PFSK-1 (cell line): ENCODE measurements at regions not wholly inside any gene's neighbourhood (a gene's known extent, or its start where the extent isn't known, plus 50 kb on each side); places are given as distances from the start of the nearest gene placed in this dataset.

ENCODE experiments used
- POLR2AphosphoS5 ChIP-seq: IDR thresholded peaks from 2 replicates; pipeline ENCODE4 v1.6.1; 2012; ENCODE audit warnings: low read depth, mild to moderate bottlenecking, control low read depth, low read length, moderate library complexity
- TAF1 ChIP-seq: IDR thresholded peaks from 2 replicates; pipeline ENCODE4 v1.6.1; 2012; ENCODE audit warnings: low read length, control low read depth, borderline replicate concordance; ENCODE audit not compliant: insufficient read depth
- TF ChIP-seq, protein P1 (sequence below), 2 experiments: IDR thresholded peaks; 2 replicates each; pipeline versions ENCODE4 v1.6.1 to v1.8.0; 2011 to 2012; ENCODE audit warnings: low read depth in 2 of 2, low read length in 2 of 2, control low read depth in 1 of 2, inconsistent platforms in 1 of 2, mild to moderate bottlenecking in 1 of 2, moderate library complexity in 1 of 2; ENCODE audit not compliant: insufficient read depth in 1 of 2

DNA sequence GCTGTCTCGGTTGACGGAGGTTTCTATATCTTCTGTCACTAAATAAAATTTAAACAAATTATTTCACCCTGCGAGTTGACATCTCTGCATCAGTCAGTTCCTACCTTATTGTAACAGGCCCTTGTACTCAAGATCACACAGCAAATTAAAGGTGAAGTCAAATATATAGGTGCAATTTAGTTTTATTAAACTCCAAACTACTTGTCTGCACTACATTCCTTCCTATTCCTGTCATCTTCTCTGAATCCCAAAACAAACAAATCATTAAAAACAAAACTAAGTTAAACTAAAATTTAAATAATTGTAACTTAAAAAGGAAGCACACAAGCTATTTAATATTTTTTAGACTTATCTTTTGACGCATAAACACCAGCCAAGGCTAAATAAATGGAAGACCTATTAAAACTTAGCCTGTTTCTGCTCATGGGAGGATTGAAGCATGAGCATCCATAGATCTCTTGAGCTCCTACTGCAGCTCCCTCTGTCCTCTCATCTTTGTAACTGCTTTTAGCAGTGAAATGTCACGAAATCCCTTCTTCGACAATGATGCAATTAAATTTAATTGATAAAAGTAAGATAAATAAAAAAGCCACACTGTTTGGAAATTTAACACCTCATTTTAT lies 1152.3 kb upstream of the GJE1 start:
- TF ChIP-seq TAF1 (no peak), POLR2AphosphoS5 (no peak)
- TF ChIP-seq, protein P1, sequence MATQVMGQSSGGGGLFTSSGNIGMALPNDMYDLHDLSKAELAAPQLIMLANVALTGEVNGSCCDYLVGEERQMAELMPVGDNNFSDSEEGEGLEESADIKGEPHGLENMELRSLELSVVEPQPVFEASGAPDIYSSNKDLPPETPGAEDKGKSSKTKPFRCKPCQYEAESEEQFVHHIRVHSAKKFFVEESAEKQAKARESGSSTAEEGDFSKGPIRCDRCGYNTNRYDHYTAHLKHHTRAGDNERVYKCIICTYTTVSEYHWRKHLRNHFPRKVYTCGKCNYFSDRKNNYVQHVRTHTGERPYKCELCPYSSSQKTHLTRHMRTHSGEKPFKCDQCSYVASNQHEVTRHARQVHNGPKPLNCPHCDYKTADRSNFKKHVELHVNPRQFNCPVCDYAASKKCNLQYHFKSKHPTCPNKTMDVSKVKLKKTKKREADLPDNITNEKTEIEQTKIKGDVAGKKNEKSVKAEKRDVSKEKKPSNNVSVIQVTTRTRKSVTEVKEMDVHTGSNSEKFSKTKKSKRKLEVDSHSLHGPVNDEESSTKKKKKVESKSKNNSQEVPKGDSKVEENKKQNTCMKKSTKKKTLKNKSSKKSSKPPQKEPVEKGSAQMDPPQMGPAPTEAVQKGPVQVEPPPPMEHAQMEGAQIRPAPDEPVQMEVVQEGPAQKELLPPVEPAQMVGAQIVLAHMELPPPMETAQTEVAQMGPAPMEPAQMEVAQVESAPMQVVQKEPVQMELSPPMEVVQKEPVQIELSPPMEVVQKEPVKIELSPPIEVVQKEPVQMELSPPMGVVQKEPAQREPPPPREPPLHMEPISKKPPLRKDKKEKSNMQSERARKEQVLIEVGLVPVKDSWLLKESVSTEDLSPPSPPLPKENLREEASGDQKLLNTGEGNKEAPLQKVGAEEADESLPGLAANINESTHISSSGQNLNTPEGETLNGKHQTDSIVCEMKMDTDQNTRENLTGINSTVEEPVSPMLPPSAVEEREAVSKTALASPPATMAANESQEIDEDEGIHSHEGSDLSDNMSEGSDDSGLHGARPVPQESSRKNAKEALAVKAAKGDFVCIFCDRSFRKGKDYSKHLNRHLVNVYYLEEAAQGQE (IDR thresholded peaks at IDR 0.05; ENCODE audit: insufficient read depth in 1 of 2, low read depth in 2 of 2, low read length in 2 of 2): no peak
